Rectal smooth muscle tissue (tissue), 1 donor: ENCODE measurements at regions not wholly inside any gene's neighbourhood (a gene's known extent, or its start where the extent isn't known, plus 50 kb on each side); places are given as distances from the start of the nearest gene placed in this dataset.

Experiments used
- H3K27ac ChIP-seq: one replicate; pipeline ENCODE4 v1.7.0; 2013; ENCODE audit warnings: low read depth, low read length, inconsistent platforms
- H3K27me3 ChIP-seq: one replicate; pipeline ENCODE4 v1.7.0; 2013; ENCODE audit warnings: low read length; ENCODE audit not compliant: control insufficient read depth, insufficient read depth
- H3K36me3 ChIP-seq: one replicate; pipeline ENCODE4 v1.7.0; 2013; ENCODE audit warnings: low read length; ENCODE audit not compliant: control insufficient read depth, insufficient read depth
- H3K4me1 ChIP-seq: one replicate; pipeline ENCODE4 v1.7.0; 2013; ENCODE audit warnings: low read length; ENCODE audit not compliant: control insufficient read depth, insufficient read depth
- H3K4me3 ChIP-seq: one replicate; pipeline ENCODE4 v1.7.0; 2013; ENCODE audit warnings: low read length
- H3K9ac ChIP-seq: one replicate; pipeline ENCODE4 v1.7.0; 2013; ENCODE audit warnings: low read length

- Histone ChIP-seq H3K27ac (no peak overlapping the region), H3K36me3 (no peaks in the 10 kb centered on the region), H3K9ac (no peak overlapping the region), H3K27me3 (no peaks in the 10 kb centered on the region), H3K4me3 (no peak overlapping the region), H3K4me1 (no peaks in the 10 kb centered on the region)
Measured at GRCh38 chr1:229031061-229031460, 239.8 kb upstream of the RAB4A start.

GRCh38 chr1:229031481-229032341, 239.2 kb upstream of the RAB4A start:
- Histone ChIP-seq H3K9ac (no peak overlapping the region), H3K27ac (no peak overlapping the region), H3K36me3 (no peaks in the 10 kb centered on the region), H3K4me3 (no peak overlapping the region), H3K4me1 (no peaks in the 10 kb centered on the region), H3K27me3 (no peaks in the 10 kb centered on the region)

- no peak overlapping the region for H3K9ac ChIP-seq
- H3K4me1 ChIP-seq, result no peaks in the 10 kb centered on the region
- no peaks in the 10 kb centered on the region for H3K36me3 ChIP-seq
- H3K4me3 ChIP-seq, result no peak overlapping the region
- H3K27me3 ChIP-seq, result no peaks in the 10 kb centered on the region
- no peak overlapping the region for H3K27ac ChIP-seq
Measured at GRCh38 chr1:229032375-229032774, 238.5 kb upstream of the RAB4A start.

DNA sequence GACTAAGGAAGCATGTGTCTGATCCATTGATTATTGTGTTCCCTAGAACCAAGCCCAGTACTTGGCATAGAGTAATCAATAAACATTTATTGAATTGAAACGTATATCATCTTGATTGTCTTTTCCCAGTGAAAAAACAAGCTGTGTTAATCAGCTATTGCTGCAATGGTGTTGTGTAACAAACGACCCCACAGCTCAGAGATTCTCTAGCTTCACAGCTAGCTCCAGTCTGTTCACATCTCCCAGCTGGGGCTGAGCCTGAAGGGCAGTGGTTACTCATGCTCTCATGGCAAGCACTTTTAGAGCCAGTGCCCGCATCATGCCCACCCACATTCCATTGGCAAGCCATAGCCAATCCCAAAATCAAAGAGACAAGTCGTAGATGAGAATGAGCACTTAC, 237.4 kb upstream of the RAB4A start:
- Histone ChIP-seq H3K36me3 (no peaks in the 10 kb centered on the region), H3K9ac (no peak overlapping the region), H3K27me3 (no peaks in the 10 kb centered on the region), H3K27ac (no peak overlapping the region), H3K4me1 (no peaks in the 10 kb centered on the region), H3K4me3 (no peak overlapping the region)

DNA sequence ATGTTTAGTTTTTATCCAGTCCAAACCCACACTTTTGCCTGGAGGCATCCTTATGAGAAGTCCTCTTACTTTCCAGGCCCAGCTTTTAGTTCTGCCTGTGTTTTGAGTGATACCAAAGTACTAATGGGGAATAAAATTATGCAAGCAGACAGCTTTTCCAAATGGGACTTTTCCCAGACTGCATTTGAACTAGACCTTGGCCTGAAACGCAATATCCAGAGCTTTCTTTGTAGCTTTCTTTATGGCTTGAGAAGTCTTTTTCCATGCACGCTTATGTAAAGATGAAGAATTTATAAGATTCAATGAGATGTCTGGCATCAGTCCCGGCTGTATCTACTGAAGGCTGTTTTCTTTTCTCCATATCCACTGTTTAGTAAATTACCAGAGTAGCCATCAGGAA, 236.6 kb upstream of the RAB4A start:
- no peaks in the 10 kb centered on the region for H3K4me1 ChIP-seq
- no peak overlapping the region for H3K4me3 ChIP-seq
- H3K9ac ChIP-seq, result no peak overlapping the region
- H3K27me3 ChIP-seq, result no peaks in the 10 kb centered on the region
- H3K36me3 ChIP-seq, result no peaks in the 10 kb centered on the region
- H3K27ac ChIP-seq, result no peak overlapping the region

DNA sequence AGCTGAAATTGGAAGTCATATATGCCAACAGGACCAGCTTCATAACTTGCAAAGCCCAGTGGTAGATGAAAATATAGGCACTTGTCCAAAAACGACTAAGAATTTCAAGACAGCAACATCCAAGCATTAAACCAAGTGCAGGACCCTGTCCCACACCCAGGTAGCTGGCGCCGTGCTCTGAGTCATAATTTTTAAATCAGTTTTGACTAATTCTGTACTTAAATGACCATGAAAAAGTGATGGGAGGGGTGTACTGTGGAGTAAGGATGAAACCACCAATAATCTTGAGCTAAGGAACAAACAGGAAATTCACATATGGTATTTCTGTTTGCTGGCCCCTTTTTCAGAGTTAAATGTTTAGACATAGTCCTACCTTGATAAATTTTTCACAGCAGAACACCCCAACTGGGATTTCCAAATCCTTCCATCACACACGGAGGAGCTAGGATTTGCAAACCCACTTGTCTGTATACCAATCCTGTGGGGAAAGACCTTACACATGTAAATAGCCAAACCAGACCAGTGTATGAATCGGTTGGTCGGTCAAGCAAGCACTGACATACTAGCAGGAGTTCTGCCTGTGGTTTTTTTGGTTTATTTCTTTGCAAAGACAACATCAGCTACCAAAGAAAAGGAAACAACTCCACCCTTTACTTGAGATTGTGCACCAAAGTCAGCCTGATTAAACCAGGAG, 235.7 kb upstream of the RAB4A start:
- no peaks in the 10 kb centered on the region for H3K4me1 ChIP-seq
- H3K27ac ChIP-seq, result no peak overlapping the region
- no peaks in the 10 kb centered on the region for H3K27me3 ChIP-seq
- H3K9ac ChIP-seq, result no peak overlapping the region
- H3K4me3 ChIP-seq, result no peak overlapping the region
- no peaks in the 10 kb centered on the region for H3K36me3 ChIP-seq

DNA sequence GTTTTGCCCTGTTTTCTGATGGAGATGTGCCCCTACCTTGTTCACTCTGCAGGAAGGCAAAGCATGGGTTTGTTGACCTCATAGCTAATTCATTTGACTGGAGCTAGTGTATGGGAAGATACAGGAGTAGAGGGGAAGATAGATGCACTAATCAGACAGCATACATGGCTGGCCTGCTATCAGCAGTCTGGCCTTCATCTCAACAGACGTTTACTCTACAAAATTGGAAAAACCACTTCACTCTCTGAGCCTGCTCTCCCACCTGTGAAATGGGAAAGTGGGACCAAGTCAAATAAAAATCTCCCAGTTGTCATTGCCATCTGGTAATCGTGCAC, 235.2 kb upstream of the RAB4A start:
- Histone ChIP-seq H3K4me1 (no peaks in the 10 kb centered on the region), H3K4me3 (no peak overlapping the region), H3K36me3 (no peaks in the 10 kb centered on the region), H3K9ac (no peak overlapping the region), H3K27me3 (no peaks in the 10 kb centered on the region), H3K27ac (no peak overlapping the region)

GRCh38 chr1:229037806-229038405, 233.0 kb upstream of the RAB4A start:
- no peak overlapping the region for H3K9ac ChIP-seq
- H3K36me3 ChIP-seq, result no peaks in the 10 kb centered on the region
- no peaks in the 10 kb centered on the region for H3K27me3 ChIP-seq
- no peak overlapping the region for H3K4me3 ChIP-seq
- H3K4me1 ChIP-seq, result no peaks in the 10 kb centered on the region
- no peak overlapping the region for H3K27ac ChIP-seq

GRCh38 chr1:229040630-229041358, 230.1 kb upstream of the RAB4A start:
- Histone ChIP-seq H3K27me3 (no peaks in the 10 kb centered on the region), H3K36me3 (no peaks in the 10 kb centered on the region), H3K27ac (no peak overlapping the region), H3K4me1 (no peaks in the 10 kb centered on the region), H3K4me3 (no peak overlapping the region), H3K9ac (no peak overlapping the region)

DNA sequence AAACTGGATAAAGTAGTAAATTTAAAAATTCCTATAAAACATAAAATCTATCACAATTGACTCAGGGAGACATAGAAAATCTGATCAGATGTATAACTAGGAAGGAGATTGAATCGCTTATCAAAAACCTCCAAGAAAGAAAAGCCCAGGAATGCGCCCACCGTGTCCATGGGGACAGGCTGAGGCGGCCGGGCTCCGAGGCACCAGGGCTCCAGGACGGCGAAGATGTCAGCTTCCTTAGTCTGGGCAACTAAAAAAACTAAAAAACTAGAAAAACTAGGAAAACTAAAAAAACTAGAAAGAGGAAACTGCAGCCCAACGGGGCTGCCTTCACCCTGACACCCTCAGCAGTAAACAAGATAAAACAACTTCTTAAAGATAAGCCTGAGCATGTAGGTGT, 229.0 kb upstream of the RAB4A start:
- Histone ChIP-seq H3K27me3 (no peaks in the 10 kb centered on the region), H3K9ac (no peak overlapping the region), H3K36me3 (no peaks in the 10 kb centered on the region), H3K4me3 (no peak overlapping the region), H3K4me1 (no peaks in the 10 kb centered on the region), H3K27ac (no peak overlapping the region)

GRCh38 chr1:229042482-229042881, 228.4 kb upstream of the RAB4A start:
- H3K4me1 ChIP-seq, result no peaks in the 10 kb centered on the region
- no peaks in the 10 kb centered on the region for H3K36me3 ChIP-seq
- H3K27me3 ChIP-seq, result no peaks in the 10 kb centered on the region
- no peak overlapping the region for H3K9ac ChIP-seq
- H3K27ac ChIP-seq, result no peak overlapping the region
- no peak overlapping the region for H3K4me3 ChIP-seq

GRCh38 chr1:229043115-229043514, 227.8 kb upstream of the RAB4A start:
- no peaks in the 10 kb centered on the region for H3K4me1 ChIP-seq
- no peaks in the 10 kb centered on the region for H3K27me3 ChIP-seq
- no peak overlapping the region for H3K9ac ChIP-seq
- H3K36me3 ChIP-seq, result no peaks in the 10 kb centered on the region
- no peak overlapping the region for H3K27ac ChIP-seq
- H3K4me3 ChIP-seq, result no peak overlapping the region
